Transverse colon (tissue), 3 donors: ENCODE measurements at regions not wholly inside any gene's neighbourhood (a gene's known extent, or its start where the extent isn't known, plus 50 kb on each side); places are given as distances from the start of the nearest gene placed in this dataset.

Experiments used
- EP300 ChIP-seq: sonication (generic); formaldehyde crosslinking; IDR thresholded peaks from one replicate; pipeline ENCODE4 v1.6.1; 2017; ENCODE audit warnings: antibody characterized with exemption, low read depth
- POLR2AphosphoS5 ChIP-seq, 3 donors: sonication (generic); formaldehyde crosslinking; IDR thresholded peaks; one replicate each; pipeline ENCODE4 v1.6.1; 2016; ENCODE audit warnings: antibody characterized with exemption in 3 of 3

GRCh38 chr1:199799116-199799515, 228.4 kb upstream of the NR5A2 start:
- TF ChIP-seq POLR2AphosphoS5 (IDR thresholded peaks at IDR 0.05) (no peak), EP300 (no peak)
